Breast epithelium (tissue), 4 donors: ENCODE measurements at regions not wholly inside any gene's neighbourhood (a gene's known extent, or its start where the extent isn't known, plus 50 kb on each side); places are given as distances from the start of the nearest gene placed in this dataset.

Experiments used
- DNase-seq, 2 donors: peaks; one replicate each; pipeline ENCODE4 v3.0.0-alpha.2; 2019; ENCODE audit warnings: low spot score in 2 of 2
- H3K27ac ChIP-seq, 2 donors: fragments of 200-600 bp; sonication (generic) in 1 of 2; one replicate each; pipeline ENCODE4 v1.5.1; 2016 to 2019; ENCODE audit warnings: mild to moderate bottlenecking in 1 of 2
- H3K27me3 ChIP-seq, 2 donors: fragments of 200-600 bp; sonication (generic) in 1 of 2; one replicate each; pipeline versions ENCODE4 v1.5.1 to v1.6.0; 2017 to 2019; ENCODE audit warnings: control low read depth in 1 of 2, mild to moderate bottlenecking in 1 of 2
- H3K36me3 ChIP-seq: fragments of 200-600 bp; one replicate; pipeline ENCODE4 v1.5.1; 2019
- H3K4me1 ChIP-seq, 2 donors: fragments of 200-600 bp; sonication (generic); one replicate each; pipeline ENCODE4 v1.5.1; 2016 to 2019; ENCODE audit warnings: control low read depth in 1 of 2
- H3K4me3 ChIP-seq, 3 donors: fragments of 200-600 bp; sonication (generic); 1 replicate in 2 of 3; 2 replicates in 1 of 3; pipeline ENCODE4 v1.5.1; 2016 to 2019; ENCODE audit warnings: mild to moderate bottlenecking in 3 of 3, moderate library complexity in 2 of 3
- H3K9me3 ChIP-seq, 2 donors: fragments of 200-600 bp; sonication (generic) in 1 of 2; one replicate each; pipeline ENCODE4 v1.5.1; 2016 to 2019; ENCODE audit warnings: control low read depth in 1 of 2
- POLR2A ChIP-seq: fragments of 450-650 bp; IDR thresholded peaks from one replicate; pipeline ENCODE4 v1.6.1; 2016; ENCODE audit warnings: antibody characterized with exemption, mild to moderate bottlenecking, moderate library complexity
- POLR2AphosphoS5 ChIP-seq, 3 donors: sonication (generic); formaldehyde crosslinking; IDR thresholded peaks; one replicate each; pipeline ENCODE4 v1.6.1; 2017; ENCODE audit warnings: antibody characterized with exemption in 3 of 3
- intact Hi-C: fragments of 100-400 bp; cut with DNase I; formaldehyde crosslinking; loops from one replicate; pipeline ENCODE4 v1.15.1; 2023; ENCODE audit warnings: low total_unique reads
- TF ChIP-seq, protein P1 (sequence below), 3 donors: fragments of 450-650 bp; IDR thresholded peaks; one replicate each; pipeline ENCODE4 v1.5.1; 2016 to 2017; ENCODE audit warnings: antibody characterized with exemption in 3 of 3, mild to moderate bottlenecking in 3 of 3, moderate library complexity in 3 of 3

DNA sequence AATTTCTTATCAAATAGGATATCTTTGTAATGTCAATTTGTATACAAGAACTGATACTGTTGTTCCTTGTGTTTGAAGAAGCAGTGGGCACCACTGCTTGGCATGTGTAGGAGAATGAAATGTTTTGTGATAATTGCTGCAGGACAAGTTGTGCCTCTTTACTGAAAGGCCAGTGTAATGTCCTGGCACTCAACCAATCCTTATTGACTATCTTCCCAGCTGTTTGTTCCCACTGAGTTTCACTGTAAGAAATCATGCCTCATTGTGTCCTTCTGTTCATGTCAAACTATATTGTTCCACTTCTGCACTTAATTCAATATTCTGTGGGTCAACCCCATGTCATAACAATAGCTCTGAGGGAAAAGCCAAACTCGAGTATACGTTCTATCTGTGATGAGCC, 136.1 kb upstream of the FAM83B start:
- no peaks in the 10 kb centered on the region for H3K27me3 ChIP-seq
- no peak overlapping the region for H3K27ac ChIP-seq
- intact Hi-C loops = no loop called here
- no peaks in the 10 kb centered on the region for H3K36me3 ChIP-seq
- TF ChIP-seq POLR2A = no peak
- TF ChIP-seq, protein P1, sequence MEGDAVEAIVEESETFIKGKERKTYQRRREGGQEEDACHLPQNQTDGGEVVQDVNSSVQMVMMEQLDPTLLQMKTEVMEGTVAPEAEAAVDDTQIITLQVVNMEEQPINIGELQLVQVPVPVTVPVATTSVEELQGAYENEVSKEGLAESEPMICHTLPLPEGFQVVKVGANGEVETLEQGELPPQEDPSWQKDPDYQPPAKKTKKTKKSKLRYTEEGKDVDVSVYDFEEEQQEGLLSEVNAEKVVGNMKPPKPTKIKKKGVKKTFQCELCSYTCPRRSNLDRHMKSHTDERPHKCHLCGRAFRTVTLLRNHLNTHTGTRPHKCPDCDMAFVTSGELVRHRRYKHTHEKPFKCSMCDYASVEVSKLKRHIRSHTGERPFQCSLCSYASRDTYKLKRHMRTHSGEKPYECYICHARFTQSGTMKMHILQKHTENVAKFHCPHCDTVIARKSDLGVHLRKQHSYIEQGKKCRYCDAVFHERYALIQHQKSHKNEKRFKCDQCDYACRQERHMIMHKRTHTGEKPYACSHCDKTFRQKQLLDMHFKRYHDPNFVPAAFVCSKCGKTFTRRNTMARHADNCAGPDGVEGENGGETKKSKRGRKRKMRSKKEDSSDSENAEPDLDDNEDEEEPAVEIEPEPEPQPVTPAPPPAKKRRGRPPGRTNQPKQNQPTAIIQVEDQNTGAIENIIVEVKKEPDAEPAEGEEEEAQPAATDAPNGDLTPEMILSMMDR (IDR thresholded peaks at IDR 0.05) = no peak
- TF ChIP-seq POLR2AphosphoS5 (IDR thresholded peaks at IDR 0.05) = no peak
- no peaks in the 10 kb centered on the region for H3K9me3 ChIP-seq
- DNase-seq = no peak
- H3K4me3 ChIP-seq = no peak overlapping the region
- no peaks in the 10 kb centered on the region for H3K4me1 ChIP-seq

DNA sequence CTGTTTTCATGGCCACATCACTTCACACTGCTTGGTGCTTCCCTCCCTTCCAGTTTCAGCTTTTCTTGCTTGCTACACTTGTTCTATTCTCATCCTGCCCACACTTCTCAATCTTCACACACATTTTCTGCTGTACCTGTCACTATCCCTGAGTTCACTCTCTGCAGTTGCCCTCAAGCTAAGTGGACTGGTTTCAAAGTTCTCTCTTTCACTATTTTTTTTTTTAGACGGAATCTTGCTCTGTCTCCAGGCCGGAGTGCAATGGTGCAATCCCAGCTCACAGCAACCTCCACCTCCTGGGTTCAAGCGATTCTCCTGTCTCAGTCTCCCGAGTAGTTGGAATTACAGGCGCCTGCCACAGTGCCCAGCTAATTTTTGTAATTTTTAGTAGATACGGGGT, 130.6 kb upstream of the FAM83B start:
- no peaks in the 10 kb centered on the region for H3K9me3 ChIP-seq
- TF ChIP-seq, protein P1 (IDR thresholded peaks at IDR 0.05) = no peak
- no peak for TF ChIP-seq POLR2AphosphoS5 (IDR thresholded peaks at IDR 0.05)
- no peak for TF ChIP-seq POLR2A
- no peaks in the 10 kb centered on the region for H3K36me3 ChIP-seq
- peaks cover 0 to 5% of the 10 kb centered on the region in 2 donors for H3K4me1 ChIP-seq
- intact Hi-C loops = no loop called here
- DNase-seq = no peak
- no peaks in the 10 kb centered on the region for H3K27me3 ChIP-seq
- H3K27ac ChIP-seq = no peak overlapping the region
- H3K4me3 ChIP-seq = no peak overlapping the region

DNA sequence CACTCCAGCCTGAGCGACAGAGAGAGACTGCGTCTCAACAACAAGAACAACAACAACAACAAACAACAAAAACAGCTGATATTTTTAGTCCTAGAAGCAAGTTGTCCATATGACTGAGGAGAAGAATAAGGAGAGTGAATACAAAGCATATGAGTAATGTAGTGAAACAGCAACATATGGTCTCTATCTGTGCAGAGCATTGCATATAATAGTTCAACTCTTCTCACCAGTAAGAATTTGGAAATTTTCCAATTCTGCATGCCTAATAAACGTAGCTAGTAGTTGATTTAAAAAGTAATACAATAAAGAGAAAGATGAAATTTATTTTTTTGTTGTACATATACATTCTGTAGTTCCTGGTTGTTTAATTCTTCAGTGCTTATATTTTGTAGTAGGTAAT, 129.7 kb upstream of the FAM83B start:
- H3K9me3 ChIP-seq = no peaks in the 10 kb centered on the region
- TF ChIP-seq POLR2A (no peak), POLR2AphosphoS5 (IDR thresholded peaks at IDR 0.05) (no peak)
- TF ChIP-seq, protein P1 (IDR thresholded peaks at IDR 0.05) = no peak
- DNase-seq = no peak
- no peak overlapping the region for H3K27ac ChIP-seq
- no peaks in the 10 kb centered on the region for H3K27me3 ChIP-seq
- intact Hi-C loops = no loop called here
- peaks cover 0 to 9% of the 10 kb centered on the region in 2 donors for H3K4me1 ChIP-seq
- no peak overlapping the region for H3K4me3 ChIP-seq
- H3K36me3 ChIP-seq = no peaks in the 10 kb centered on the region

DNA sequence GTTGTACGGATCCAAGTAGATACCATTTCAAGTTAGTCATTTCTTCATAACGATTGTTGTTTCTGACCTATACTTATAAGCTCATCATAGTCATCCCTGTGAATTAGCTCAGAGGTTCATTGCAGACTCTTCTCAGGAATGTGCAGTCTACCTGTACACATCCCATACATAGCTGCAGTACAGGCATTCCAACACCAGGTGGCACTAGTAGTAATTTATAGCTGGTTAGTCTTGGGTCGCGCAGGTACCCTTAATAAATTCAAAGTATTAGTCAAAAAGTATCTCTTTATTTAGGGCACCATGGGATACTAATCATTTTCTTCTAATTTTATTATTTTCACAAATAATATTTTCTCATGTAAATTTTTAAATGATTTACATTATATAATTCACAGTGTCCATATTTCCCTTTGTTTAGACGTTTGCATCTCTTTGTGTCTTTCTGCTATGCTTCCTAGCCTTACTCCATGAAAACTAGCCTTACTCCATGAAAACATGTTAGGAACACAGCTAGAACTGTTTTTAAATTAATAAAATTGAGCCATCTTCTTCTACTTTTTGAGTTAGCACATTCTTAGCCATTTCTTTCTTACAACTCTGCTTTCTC, 128.6 kb upstream of the FAM83B start:
- TF ChIP-seq, protein P1 (IDR thresholded peaks at IDR 0.05) = peak; percentile 48 to 60 (median 58)
- no peak for TF ChIP-seq POLR2AphosphoS5 (IDR thresholded peaks at IDR 0.05)
- no peaks in the 10 kb centered on the region for H3K9me3 ChIP-seq

DNA sequence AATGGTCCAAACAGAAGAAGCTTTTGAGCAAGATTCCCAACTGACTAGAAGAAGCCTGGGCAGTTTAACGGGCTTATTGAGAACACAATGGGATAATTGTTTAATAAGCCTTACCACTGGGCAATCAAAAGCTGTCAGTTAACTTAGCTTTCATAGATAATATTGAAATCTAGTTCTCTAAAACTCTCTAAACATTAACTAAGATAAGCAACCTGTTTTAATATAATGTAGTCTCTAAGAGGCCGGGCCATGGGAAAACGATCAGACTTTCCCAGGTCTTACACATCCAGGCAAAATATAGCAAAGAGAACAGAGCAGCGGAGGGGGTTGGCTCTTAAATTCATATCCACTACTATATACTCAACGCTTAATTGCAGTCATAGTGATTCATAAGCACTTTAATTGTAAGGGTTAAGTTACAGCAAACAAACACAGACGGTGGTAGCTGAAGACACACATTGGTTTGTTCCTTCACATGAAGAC, 128.0 kb upstream of the FAM83B start:
- peaks cover 0 to 9% of the 10 kb centered on the region in 2 donors for H3K4me1 ChIP-seq
- H3K4me3 ChIP-seq = peak overlapping the region in 1 of 3 donors; percentile 9
- DNase-seq = no peak
- H3K27me3 ChIP-seq = no peaks in the 10 kb centered on the region
- TF ChIP-seq, protein P1 (IDR thresholded peaks at IDR 0.05) = no peak
- no peak for TF ChIP-seq POLR2AphosphoS5 (IDR thresholded peaks at IDR 0.05)
- TF ChIP-seq POLR2A = no peak
- H3K9me3 ChIP-seq = no peaks in the 10 kb centered on the region
- intact Hi-C loops = no loop called here
- peak overlapping the region in 1 of 2 donors; percentile 26 for H3K27ac ChIP-seq
- no peaks in the 10 kb centered on the region for H3K36me3 ChIP-seq

More for the DNA sequence above, 128.6 kb upstream of the FAM83B start:
- peaks cover 0 to 9% of the 10 kb centered on the region in 2 donors for H3K4me1 ChIP-seq
- intact Hi-C loops = no loop called here
- peak overlapping the region in 1 of 2 donors; percentile 26 for H3K27ac ChIP-seq
- DNase-seq = peak in 1 of 2 donors; percentile 33
- peak overlapping the region in 1 of 3 donors; percentile 9 for H3K4me3 ChIP-seq
- no peaks in the 10 kb centered on the region for H3K27me3 ChIP-seq
- no peaks in the 10 kb centered on the region for H3K36me3 ChIP-seq
